Trophoblast cell (in vitro differentiated cells and primary cell): ENCODE measurements at regions not wholly inside any gene's neighbourhood (a gene's known extent, or its start where the extent isn't known, plus 50 kb on each side); places are given as distances from the start of the nearest gene placed in this dataset.

Source experiments
- DNase-seq, 2 donors: peaks; one replicate each; pipeline ENCODE4 v3.0.0-alpha.2; 2016
- H2AFZ ChIP-seq: 2 replicates; pipeline ENCODE4 v1.6.1; 2013; ENCODE audit warnings: low read length, moderate library complexity, mild to moderate bottlenecking; ENCODE audit not compliant: insufficient read depth, poor library complexity
- H2AK5ac ChIP-seq: 2 replicates; pipeline ENCODE4 v1.6.1; 2013; ENCODE audit warnings: mild to moderate bottlenecking, low read length
- H2BK120ac ChIP-seq: 2 replicates; pipeline ENCODE4 v1.6.1; 2013; ENCODE audit warnings: low read length, mild to moderate bottlenecking, moderate library complexity; ENCODE audit not compliant: insufficient read depth, poor library complexity
- H2BK12ac ChIP-seq: 2 replicates; pipeline ENCODE4 v1.6.1; 2013; ENCODE audit warnings: mild to moderate bottlenecking, low read length, moderate library complexity
- H2BK5ac ChIP-seq: 2 replicates; pipeline ENCODE4 v1.6.1; 2013; ENCODE audit warnings: low read length, low read depth, moderate library complexity, mild to moderate bottlenecking; ENCODE audit not compliant: poor library complexity
- H3K14ac ChIP-seq: 2 replicates; pipeline ENCODE4 v1.6.1; 2013; ENCODE audit warnings: mild to moderate bottlenecking, low read length
- H3K18ac ChIP-seq: 2 replicates; pipeline ENCODE4 v1.6.1; 2013; ENCODE audit warnings: mild to moderate bottlenecking, low read length
- H3K23ac ChIP-seq: 2 replicates; pipeline ENCODE4 v1.6.1; 2013; ENCODE audit warnings: low read length
- H3K27ac ChIP-seq: 2 replicates; pipeline ENCODE4 v1.5.1; 2013; ENCODE audit warnings: low read depth, mild to moderate bottlenecking, inconsistent platforms, low read length, moderate library complexity
- H3K27me3 ChIP-seq: 2 replicates; pipeline ENCODE4 v1.6.1; 2013; ENCODE audit warnings: inconsistent platforms, mild to moderate bottlenecking, low read length, moderate library complexity; ENCODE audit not compliant: insufficient read depth
- H3K36me3 ChIP-seq, 2 experiments: 1 replicate in 1 of 2; 2 replicates in 1 of 2; pipeline ENCODE4 v1.6.1; 2013; ENCODE audit warnings: low read length in 2 of 2, mild to moderate bottlenecking in 2 of 2, moderate library complexity in 1 of 2; ENCODE audit not compliant: insufficient read depth in 2 of 2, control insufficient read depth in 1 of 2
- H3K4ac ChIP-seq: 2 replicates; pipeline ENCODE4 v1.6.1; 2013; ENCODE audit warnings: low read depth, mild to moderate bottlenecking, low read length, moderate library complexity
- H3K4me1 ChIP-seq, 2 experiments: 1 replicate in 1 of 2; 2 replicates in 1 of 2; pipeline ENCODE4 v1.6.1; 2013; ENCODE audit warnings: low read length in 2 of 2, mild to moderate bottlenecking in 2 of 2, moderate library complexity in 1 of 2; ENCODE audit not compliant: insufficient read depth in 2 of 2, control insufficient read depth in 1 of 2
- H3K4me2 ChIP-seq: 2 replicates; pipeline ENCODE4 v1.6.1; 2013; ENCODE audit warnings: inconsistent platforms, mild to moderate bottlenecking, low read length, moderate library complexity
- H3K4me3 ChIP-seq: 2 replicates; pipeline ENCODE4 v1.5.1; 2013; ENCODE audit warnings: mild to moderate bottlenecking, low read depth, low read length, inconsistent platforms
- H3K79me1 ChIP-seq: one replicate; pipeline ENCODE4 v1.6.1; 2013; ENCODE audit warnings: low read length
- H3K79me2 ChIP-seq: 2 replicates; pipeline ENCODE4 v1.6.1; 2013; ENCODE audit warnings: low read length, mild to moderate bottlenecking; ENCODE audit not compliant: control insufficient read depth, insufficient read depth, poor library complexity
- H3K9ac ChIP-seq: 2 replicates; pipeline ENCODE4 v1.6.1; 2013; ENCODE audit warnings: mild to moderate bottlenecking, low read length
- H3K9me3 ChIP-seq: 2 replicates; pipeline ENCODE4 v1.6.1; 2013; ENCODE audit warnings: low read depth, mild to moderate bottlenecking, control low read depth, inconsistent platforms, low read length; ENCODE audit not compliant: insufficient read depth
- H4K12ac ChIP-seq: 2 replicates; pipeline ENCODE4 v1.6.1; 2013; ENCODE audit warnings: low read depth, mild to moderate bottlenecking, low read length, moderate library complexity
- H4K8ac ChIP-seq: 2 replicates; pipeline ENCODE4 v1.6.1; 2013; ENCODE audit warnings: low read depth, mild to moderate bottlenecking, low read length, moderate library complexity
- H4K91ac ChIP-seq: one replicate; pipeline ENCODE4 v1.6.1; 2013; ENCODE audit warnings: low read depth, mild to moderate bottlenecking, low read length, moderate library complexity
- WGBS: extraction: QIAGEN DNeasy Blood & Tissue Kit; methylation state at CpG from one replicate; pipeline ENCODE4 v1.1.7; 2013; ENCODE audit warnings: missing lambda C conversion rate; ENCODE audit not compliant: insufficient read length, insufficient coverage; ENCODE audit errors: extremely low coverage; 5-methylcytosine and 5-hydroxymethylcytosine counted together

DNA sequence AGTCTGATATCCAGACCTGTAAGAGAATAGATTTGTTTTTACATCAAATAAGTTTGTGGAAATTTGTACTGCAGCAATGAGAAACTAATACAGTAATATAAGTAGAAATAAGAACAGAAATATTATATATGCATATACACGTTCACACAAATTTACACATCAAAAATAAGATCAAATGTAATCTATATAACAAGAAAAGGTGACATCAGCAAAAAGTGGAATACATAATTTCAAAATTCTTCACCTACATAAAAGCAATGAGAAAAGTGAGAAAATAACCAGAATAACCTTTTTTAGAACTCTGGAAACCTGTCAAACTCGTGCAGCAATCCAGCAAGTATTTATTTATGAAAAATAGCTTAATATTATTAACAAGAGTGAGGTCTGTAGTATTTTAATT is 1124.6 kb upstream of the ATXN7L3B start:
- H3K23ac ChIP-seq, result no peak overlapping the region
- H3K27me3 ChIP-seq, result no peaks in the 10 kb centered on the region
- no peak overlapping the region for H2BK5ac ChIP-seq
- no peaks in the 10 kb centered on the region for H3K9me3 ChIP-seq
- H3K4ac ChIP-seq, result no peak overlapping the region
- no peaks in the 10 kb centered on the region for H3K36me3 ChIP-seq
- H2AFZ ChIP-seq, result no peak overlapping the region
- no peak overlapping the region for H3K14ac ChIP-seq
- H3K4me2 ChIP-seq, result no peak overlapping the region
- no peak overlapping the region for H3K9ac ChIP-seq
- no peak overlapping the region for H4K8ac ChIP-seq
- no peak for DNase-seq
- H3K79me2 ChIP-seq, result no peaks in the 10 kb centered on the region
- H3K4me3 ChIP-seq, result no peak overlapping the region
- no CpG with 5 or more reads among the region's 2 CpGs for WGBS
- H2BK120ac ChIP-seq, result no peak overlapping the region
- no peak overlapping the region for H3K27ac ChIP-seq
- no peaks in the 10 kb centered on the region for H3K79me1 ChIP-seq
- H4K91ac ChIP-seq, result no peak overlapping the region
- no peak overlapping the region for H3K18ac ChIP-seq
- no peak overlapping the region for H2BK12ac ChIP-seq
- no peak overlapping the region for H4K12ac ChIP-seq
- H3K4me1 ChIP-seq, result no peaks in the 10 kb centered on the region
- H2AK5ac ChIP-seq, result no peak overlapping the region

DNA sequence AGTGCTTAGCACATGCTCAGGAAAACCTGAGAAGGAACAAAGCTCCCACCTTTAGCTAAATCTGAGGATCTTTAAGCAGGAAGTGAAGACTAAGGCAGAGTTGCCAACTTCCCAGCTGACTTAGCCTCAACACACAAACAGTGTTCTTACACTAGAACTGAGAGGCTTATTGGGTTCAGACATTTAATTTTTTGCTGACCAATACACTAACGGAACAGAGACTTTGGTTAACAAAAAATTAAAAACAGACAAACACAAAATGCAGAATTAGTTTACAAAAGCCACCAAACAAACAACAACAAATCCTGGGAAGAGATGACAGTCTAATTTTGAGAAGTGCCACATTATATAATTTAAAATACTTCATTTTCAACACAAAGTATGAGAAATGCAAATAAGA is 1123.7 kb upstream of the ATXN7L3B start:
- no peak for DNase-seq
- Histone ChIP-seq H2AFZ (no peak overlapping the region), H4K8ac (no peak overlapping the region), H3K14ac (no peak overlapping the region), H3K4me1 (no peaks in the 10 kb centered on the region), H3K27ac (no peak overlapping the region), H3K4ac (no peak overlapping the region), H2BK120ac (no peak overlapping the region), H3K9ac (no peak overlapping the region), H3K36me3 (no peaks in the 10 kb centered on the region), H3K18ac (no peak overlapping the region), H3K79me2 (no peaks in the 10 kb centered on the region), H2BK5ac (no peak overlapping the region), H3K9me3 (no peaks in the 10 kb centered on the region), H4K12ac (no peak overlapping the region), H2AK5ac (no peak overlapping the region), H3K4me3 (no peak overlapping the region), H4K91ac (no peak overlapping the region), H3K23ac (no peak overlapping the region), H2BK12ac (no peak overlapping the region), H3K79me1 (no peaks in the 10 kb centered on the region), H3K27me3 (no peaks in the 10 kb centered on the region), H3K4me2 (no peak overlapping the region)
- WGBS, result no CpG with 5 or more reads among the region's 1 CpG

GRCh38 chr12:73414926-73415325 is 1122.7 kb upstream of the ATXN7L3B start:
- WGBS, result no CpG with 5 or more reads among the region's 2 CpGs
- no peak overlapping the region for H2AFZ ChIP-seq

DNA sequence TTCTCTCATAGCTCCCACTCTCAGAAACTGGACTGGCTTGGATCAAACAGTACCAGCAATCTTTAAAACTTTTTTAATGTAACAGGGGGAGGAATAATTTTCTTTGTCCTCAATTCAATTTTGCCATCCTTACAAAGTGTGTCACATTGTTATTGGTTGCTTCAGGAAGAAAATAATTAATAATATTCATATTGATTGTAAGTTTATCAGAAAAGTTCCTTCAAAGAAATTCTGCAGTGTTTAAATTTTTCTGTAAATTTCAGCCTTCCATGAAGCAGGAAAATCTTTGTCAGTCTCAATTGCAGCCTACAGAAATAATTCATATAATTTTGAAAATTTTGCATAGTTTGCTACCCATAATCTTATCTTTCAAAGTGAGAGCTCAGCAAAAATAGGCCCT is 1119.1 kb upstream of the ATXN7L3B start:
- Histone ChIP-seq H3K27ac (no peak overlapping the region), H3K9ac (no peak overlapping the region), H3K4me2 (no peak overlapping the region), H2BK12ac (no peak overlapping the region), H2AK5ac (no peak overlapping the region), H4K12ac (no peak overlapping the region), H3K79me1 (no peaks in the 10 kb centered on the region), H3K4ac (no peak overlapping the region), H3K79me2 (no peaks in the 10 kb centered on the region), H3K23ac (no peak overlapping the region), H3K9me3 (no peaks in the 10 kb centered on the region), H4K8ac (no peak overlapping the region), H3K4me3 (no peak overlapping the region), H3K4me1 (no peaks in the 10 kb centered on the region), H3K18ac (no peak overlapping the region), H2BK5ac (no peak overlapping the region), H2AFZ (no peak overlapping the region), H4K91ac (no peak overlapping the region), H3K27me3 (no peaks in the 10 kb centered on the region), H2BK120ac (no peak overlapping the region), H3K14ac (no peak overlapping the region), H3K36me3 (no peaks in the 10 kb centered on the region)
- no peak for DNase-seq

More at GRCh38 chr12:73414926-73415325, 1122.7 kb upstream of the ATXN7L3B start:
- Histone ChIP-seq H3K36me3 (no peaks in the 10 kb centered on the region), H3K27ac (no peak overlapping the region), H4K12ac (no peak overlapping the region), H4K8ac (no peak overlapping the region), H3K79me2 (no peaks in the 10 kb centered on the region), H2BK120ac (no peak overlapping the region), H3K79me1 (no peaks in the 10 kb centered on the region), H3K23ac (no peak overlapping the region), H2BK5ac (no peak overlapping the region), H3K27me3 (no peaks in the 10 kb centered on the region), H3K9ac (no peak overlapping the region), H3K9me3 (no peaks in the 10 kb centered on the region), H3K4me1 (no peaks in the 10 kb centered on the region), H2AK5ac (no peak overlapping the region), H3K4me3 (no peak overlapping the region), H3K14ac (no peak overlapping the region), H2BK12ac (no peak overlapping the region), H3K4ac (no peak overlapping the region), H3K18ac (no peak overlapping the region), H4K91ac (no peak overlapping the region), H3K4me2 (no peak overlapping the region)
- DNase-seq, result no peak
